HEK293T (cell line): ENCODE measurements at regions not wholly inside any gene's neighbourhood (a gene's known extent, or its start where the extent isn't known, plus 50 kb on each side); places are given as distances from the start of the nearest gene placed in this dataset.

Source experiments
- HDGF ChIP-seq: fragments of 450-650 bp; IDR thresholded peaks from 2 replicates; pipeline ENCODE4 v1.6.1; 2017; ENCODE audit warnings: antibody characterized with exemption, borderline replicate concordance
- SP1 ChIP-seq: fragments of 450-650 bp; IDR thresholded peaks from 2 replicates; pipeline ENCODE4 v1.6.1; 2017
- SUZ12 ChIP-seq: fragments of 450-650 bp; IDR thresholded peaks from 2 replicates; pipeline ENCODE4 v1.6.1; 2016; ENCODE audit warnings: mild to moderate bottlenecking

DNA sequence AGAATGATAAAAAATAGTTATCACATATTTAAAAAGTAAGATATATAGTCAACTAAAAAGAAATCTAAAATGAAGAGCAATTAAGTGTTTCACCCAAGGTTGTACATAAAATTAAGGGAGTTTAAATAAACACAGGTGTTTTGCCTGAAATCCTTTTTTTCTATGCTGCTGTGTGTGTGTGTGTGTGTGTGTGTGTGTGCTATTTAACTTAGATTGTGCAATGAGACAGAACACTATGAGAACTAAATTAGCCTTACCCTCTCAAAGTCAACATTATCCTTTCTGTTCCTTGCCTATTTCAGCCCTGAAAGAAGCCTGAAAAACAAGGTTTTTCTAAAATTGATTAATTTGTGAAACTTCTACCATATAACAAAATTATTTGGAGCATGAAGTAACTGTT is 516.2 kb downstream of the ELAVL2 start:
- TF ChIP-seq HDGF (no peak), SUZ12 (no peak), SP1 (no peak)
